ENCODE measurements at regions not wholly inside any gene's neighbourhood (a gene's known extent, or its start where the extent isn't known, plus 50 kb on each side); places are given as distances from the start of the nearest gene placed in this dataset.

DNA sequence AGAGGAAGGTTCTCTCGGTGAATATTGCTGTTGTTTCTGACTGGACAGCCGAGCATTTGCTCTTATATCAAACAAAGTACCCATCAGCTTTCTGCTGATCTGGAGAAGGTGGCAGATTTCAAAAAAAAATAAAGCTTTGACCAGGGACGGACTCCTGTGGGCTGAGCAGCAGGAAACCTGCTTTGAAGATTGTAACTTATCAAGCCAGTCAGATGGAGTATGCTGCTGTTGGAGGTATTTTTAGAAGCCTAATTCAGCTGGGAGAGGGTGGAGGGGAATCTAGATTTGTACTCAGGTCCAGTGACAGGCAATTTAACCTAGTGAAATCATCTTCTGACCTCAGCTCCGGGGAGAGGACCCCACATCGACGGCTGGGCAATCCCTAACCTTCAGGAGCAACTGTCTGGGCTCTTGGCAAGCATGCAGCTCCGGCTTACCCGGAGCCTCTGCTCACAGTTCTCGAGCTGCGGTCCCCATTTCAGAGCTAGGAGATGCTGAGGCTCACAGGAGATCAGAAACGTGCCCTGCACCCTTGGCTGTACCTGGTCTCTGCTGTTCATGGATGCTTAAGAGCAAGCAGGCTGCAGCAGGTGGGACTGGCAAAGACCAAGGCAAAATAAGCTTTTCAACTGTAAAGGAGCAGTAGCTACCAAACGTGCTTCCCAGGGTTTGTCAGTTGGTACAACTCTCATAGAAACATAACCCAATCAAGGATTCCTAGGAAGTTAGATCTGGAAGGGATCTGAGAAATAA is 89.3 kb upstream of the ST8SIA2 start (continued):
- TF ChIP-seq, protein P1, sequence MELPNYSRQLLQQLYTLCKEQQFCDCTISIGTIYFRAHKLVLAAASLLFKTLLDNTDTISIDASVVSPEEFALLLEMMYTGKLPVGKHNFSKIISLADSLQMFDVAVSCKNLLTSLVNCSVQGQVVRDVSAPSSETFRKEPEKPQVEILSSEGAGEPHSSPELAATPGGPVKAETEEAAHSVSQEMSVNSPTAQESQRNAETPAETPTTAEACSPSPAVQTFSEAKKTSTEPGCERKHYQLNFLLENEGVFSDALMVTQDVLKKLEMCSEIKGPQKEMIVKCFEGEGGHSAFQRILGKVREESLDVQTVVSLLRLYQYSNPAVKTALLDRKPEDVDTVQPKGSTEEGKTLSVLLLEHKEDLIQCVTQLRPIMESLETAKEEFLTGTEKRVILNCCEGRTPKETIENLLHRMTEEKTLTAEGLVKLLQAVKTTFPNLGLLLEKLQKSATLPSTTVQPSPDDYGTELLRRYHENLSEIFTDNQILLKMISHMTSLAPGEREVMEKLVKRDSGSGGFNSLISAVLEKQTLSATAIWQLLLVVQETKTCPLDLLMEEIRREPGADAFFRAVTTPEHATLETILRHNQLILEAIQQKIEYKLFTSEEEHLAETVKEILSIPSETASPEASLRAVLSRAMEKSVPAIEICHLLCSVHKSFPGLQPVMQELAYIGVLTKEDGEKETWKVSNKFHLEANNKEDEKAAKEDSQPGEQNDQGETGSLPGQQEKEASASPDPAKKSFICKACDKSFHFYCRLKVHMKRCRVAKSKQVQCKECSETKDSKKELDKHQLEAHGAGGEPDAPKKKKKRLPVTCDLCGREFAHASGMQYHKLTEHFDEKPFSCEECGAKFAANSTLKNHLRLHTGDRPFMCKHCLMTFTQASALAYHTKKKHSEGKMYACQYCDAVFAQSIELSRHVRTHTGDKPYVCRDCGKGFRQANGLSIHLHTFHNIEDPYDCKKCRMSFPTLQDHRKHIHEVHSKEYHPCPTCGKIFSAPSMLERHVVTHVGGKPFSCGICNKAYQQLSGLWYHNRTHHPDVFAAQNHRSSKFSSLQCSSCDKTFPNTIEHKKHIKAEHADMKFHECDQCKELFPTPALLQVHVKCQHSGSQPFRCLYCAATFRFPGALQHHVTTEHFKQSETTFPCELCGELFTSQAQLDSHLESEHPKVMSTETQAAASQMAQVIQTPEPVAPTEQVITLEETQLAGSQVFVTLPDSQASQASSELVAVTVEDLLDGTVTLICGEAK (IDR thresholded peaks at IDR 0.05), result no peak
- TF ChIP-seq, protein P1 (CRISPR knock-in tag; IDR thresholded peaks at IDR 0.05), result no peak
- no peak for TF ChIP-seq EP300 (IDR thresholded peaks at IDR 0.05; ENCODE audit: low read depth in 2 of 2, low read length in 2 of 2)
- no peak for TF ChIP-seq EP300 (CRISPR knock-in tag; IDR thresholded peaks at IDR 0.05; ENCODE audit: borderline replicate concordance)
- no peak for TF ChIP-seq ZNF232 (CRISPR knock-in tag; IDR thresholded peaks at IDR 0.05; ENCODE audit: borderline replicate concordance)
- no peak for TF ChIP-seq CENPX (CRISPR knock-in tag; IDR thresholded peaks at IDR 0.05)

Measured in HepG2 (cell line).